ENCODE measurements at regions not wholly inside any gene's neighbourhood (a gene's known extent, or its start where the extent isn't known, plus 50 kb on each side); places are given as distances from the start of the nearest gene placed in this dataset.

GRCh38 chr13:80441968-80442367 lies 101.0 kb upstream of the SPRY2 start (continued):
- no peak for TF ChIP-seq E2F8 (IDR thresholded peaks at IDR 0.05; ENCODE audit: low read depth, partially characterized antibody)
- peak; percentile 20; the same call in 1 of the 2 replicates for TF ChIP-seq RAD51 (IDR thresholded peaks at IDR 0.05)
- no peak for TF ChIP-seq FOXK2 (IDR thresholded peaks at IDR 0.05)
- TF ChIP-seq FOXM1 (IDR thresholded peaks at IDR 0.05; ENCODE audit: low read depth, low read length), result peak; percentile 40; the same call in 1 of the 2 replicates
- peak; percentile 41; the same call in 1 of the 2 replicates for TF ChIP-seq IKZF1 (conservative IDR thresholded peaks at IDR 0.05)
- no peak for TF ChIP-seq ZNF384 (IDR thresholded peaks at IDR 0.05; ENCODE audit: borderline replicate concordance, low read depth, low read length)
- TF ChIP-seq SMAD1 (IDR thresholded peaks at IDR 0.05; ENCODE audit: low read depth, partially characterized antibody), result no peak
- no peak for TF ChIP-seq CEBPB (IDR thresholded peaks at IDR 0.05; ENCODE audit: borderline replicate concordance in 1 of 2, low read depth in 2 of 2, low read length in 2 of 2)
- TF ChIP-seq NFYA (IDR thresholded peaks at IDR 0.05; ENCODE audit: borderline replicate concordance, low read depth, low read length), result no peak
- TF ChIP-seq EP300 (IDR thresholded peaks at IDR 0.05; ENCODE audit: borderline replicate concordance in 1 of 2, control insufficient read depth in 1 of 2, low read depth in 2 of 2, low read length in 2 of 2), result peak in 1 of 2 experiments; percentile 21; a peak in 1 of 4 replicates
- TF ChIP-seq SRF (IDR thresholded peaks at IDR 0.05; ENCODE audit: low read depth in 2 of 2, low read length in 2 of 2), result no peak
- TF ChIP-seq JUNB (IDR thresholded peaks at IDR 0.05), result peak; percentile 70
- TF ChIP-seq ATF2 (IDR thresholded peaks at IDR 0.05; ENCODE audit: low read length), result peak; percentile 77
- TF ChIP-seq REST (IDR thresholded peaks at IDR 0.05; ENCODE audit: low read depth, low read length), result no peak
- TF ChIP-seq RELA (IDR thresholded peaks at IDR 0.05; ENCODE audit: borderline replicate concordance, partially characterized antibody), result no peak
- TF ChIP-seq RELB (IDR thresholded peaks at IDR 0.05; ENCODE audit: low read depth), result peak; percentile 44; the same call in 1 of the 2 replicates

Measured in GM12878 (cell line).